Left ventricle myocardium inferior (tissue), 1 donor: ENCODE measurements at regions not wholly inside any gene's neighbourhood (a gene's known extent, or its start where the extent isn't known, plus 50 kb on each side); places are given as distances from the start of the nearest gene placed in this dataset.

Source experiments
- DNase-seq: peaks from one replicate; pipeline ENCODE4 v3.0.0-alpha.2; 2020
- H3K27ac ChIP-seq: fragments of 200-600 bp; replicated peaks from 2 replicates; pipeline ENCODE4 v1.8.0; 2021
- H3K27me3 ChIP-seq: fragments of 200-600 bp; 2 replicates; pipeline ENCODE4 v1.8.0; 2021; ENCODE audit warnings: low read depth
- H3K36me3 ChIP-seq: fragments of 200-600 bp; 2 replicates; pipeline ENCODE4 v1.8.0; 2021
- H3K4me1 ChIP-seq: fragments of 200-600 bp; 2 replicates; pipeline ENCODE4 v1.8.0; 2021
- H3K4me3 ChIP-seq: fragments of 200-600 bp; 2 replicates; pipeline ENCODE4 v1.8.0; 2021; ENCODE audit warnings: mild to moderate bottlenecking, moderate library complexity
- H3K9me3 ChIP-seq: fragments of 200-600 bp; replicated peaks from 2 replicates; pipeline ENCODE4 v1.8.0; 2021
- CTCF ChIP-seq: fragments of 200-600 bp; IDR thresholded peaks from 2 replicates; pipeline ENCODE4 v1.8.0; 2021; ENCODE audit warnings: antibody characterized with exemption, mild to moderate bottlenecking, borderline replicate concordance
- intact Hi-C: fragments of 100-400 bp; cut with micrococcal nuclease; formaldehyde crosslinking; loops from one replicate; pipeline ENCODE4 v1.11.0; 2022
- donor health status: DM: no; HTN: yes; CAD: no; lungs with severe emphysema.

- Histone ChIP-seq H3K4me3 (no peak overlapping the region), H3K36me3 (no peaks in the 10 kb centered on the region), H3K27ac (no peak overlapping the region), H3K27me3 (no peaks in the 10 kb centered on the region), H3K9me3 (no peaks in the 10 kb centered on the region), H3K4me1 (no peaks in the 10 kb centered on the region)
- intact Hi-C loops = no loop called here
- no peak for TF ChIP-seq CTCF
- DNase-seq = no peak
Measured at GRCh38 chr4:155143512-155143911, 64.9 kb upstream of the NPY2R start.
